ENCODE measurements at regions not wholly inside any gene's neighbourhood (a gene's known extent, or its start where the extent isn't known, plus 50 kb on each side); places are given as distances from the start of the nearest gene placed in this dataset.

DNA sequence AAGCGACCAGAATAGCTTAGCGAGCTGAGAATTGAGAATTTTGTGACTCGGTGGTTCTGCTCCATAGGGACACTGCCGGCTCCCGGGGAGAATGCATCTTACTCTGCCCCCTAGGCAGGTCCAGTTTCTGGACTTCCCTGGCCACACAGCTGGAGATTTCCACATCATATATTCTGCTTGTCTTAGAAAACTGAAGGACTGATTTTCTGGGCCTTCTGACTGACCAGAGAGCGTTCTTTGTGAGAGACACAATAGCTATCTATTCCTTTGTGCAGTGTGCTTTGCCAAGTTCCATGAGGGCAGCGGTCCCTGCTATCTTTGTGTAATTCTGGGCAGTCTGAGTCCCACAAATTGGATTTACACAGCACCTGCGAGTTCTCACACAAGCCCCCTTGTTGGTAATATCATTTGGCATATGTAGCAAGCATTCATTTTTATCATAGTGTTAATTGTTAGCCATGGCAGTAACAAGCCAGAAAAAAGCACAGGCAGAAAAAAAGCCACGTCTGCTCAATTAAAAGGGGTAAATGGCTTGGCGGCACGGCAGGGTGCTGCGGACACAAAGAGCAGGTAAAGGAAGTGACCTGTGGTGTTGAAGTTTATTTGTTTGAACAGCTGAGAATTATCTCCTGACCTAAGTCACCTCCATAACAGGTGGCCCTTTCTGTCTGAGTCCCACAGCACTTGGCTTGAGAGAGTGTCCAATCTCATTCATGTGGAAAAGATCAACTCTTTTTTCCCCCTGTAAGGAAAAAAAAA lies 688.7 kb downstream of the TUSC7 start:
- no peak overlapping the region for H3K27ac ChIP-seq (ENCODE audit: low read length)
- peak overlapping the region; percentile 55; the same call in 1 of the 2 replicates for H3K9ac ChIP-seq (ENCODE audit: low read depth, low read length)
- H3K9me3 ChIP-seq (ENCODE audit: insufficient read depth, low read depth, low read length): no peaks in the 10 kb centered on the region
- H3K27me3 ChIP-seq (ENCODE audit: insufficient read depth, low read length): peaks cover 61% of the 10 kb centered on the region
- H3K4me1 ChIP-seq (ENCODE audit: insufficient read depth, low read length): peaks cover 48% of the 10 kb centered on the region
- peak overlapping the region; percentile 52 for H3K4me3 ChIP-seq (ENCODE audit: low read length)
- H3K36me3 ChIP-seq (ENCODE audit: insufficient read depth, low read depth, low read length): no peaks in the 10 kb centered on the region

GRCh38 chr3:117399311-117400078 lies 689.9 kb downstream of the TUSC7 start:
- Histone ChIP-seq H3K27ac (ENCODE audit: low read length) (no peak overlapping the region), H3K9me3 (ENCODE audit: insufficient read depth, low read depth, low read length) (no peaks in the 10 kb centered on the region), H3K9ac (ENCODE audit: low read depth, low read length) (peak overlapping the region; percentile 26; the same call in 1 of the 2 replicates), H3K36me3 (ENCODE audit: insufficient read depth, low read depth, low read length) (no peaks in the 10 kb centered on the region), H3K4me3 (ENCODE audit: low read length) (peak overlapping the region; percentile 52; the same call in 1 of the 2 replicates), H3K27me3 (ENCODE audit: insufficient read depth, low read length) (peaks cover 61% of the 10 kb centered on the region), H3K4me1 (ENCODE audit: insufficient read depth, low read length) (peaks cover 53% of the 10 kb centered on the region)

DNA sequence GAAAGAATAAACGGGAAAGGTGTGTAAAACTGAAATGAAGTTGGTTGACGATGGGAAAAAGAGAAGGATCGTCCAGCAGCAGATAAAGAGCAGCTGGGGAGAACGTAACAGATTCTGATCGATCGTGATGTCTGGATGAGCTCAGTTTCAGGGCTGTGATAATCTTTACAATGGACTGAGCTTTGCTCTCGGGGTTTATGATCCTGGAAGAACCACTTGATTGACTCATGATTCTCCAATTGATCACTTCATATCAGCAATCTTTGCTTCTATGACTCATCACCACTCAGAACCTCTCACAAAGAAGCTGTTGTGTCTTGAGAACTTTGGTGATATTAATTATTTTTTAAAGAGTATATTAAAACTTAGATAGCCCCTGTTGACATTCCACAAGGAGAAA lies 690.7 kb downstream of the TUSC7 start:
- Histone ChIP-seq H3K4me3 (ENCODE audit: low read length) (peak overlapping the region; percentile 52), H3K27me3 (ENCODE audit: insufficient read depth, low read length) (peaks cover 61% of the 10 kb centered on the region), H3K27ac (ENCODE audit: low read length) (no peak overlapping the region), H3K36me3 (ENCODE audit: insufficient read depth, low read depth, low read length) (no peaks in the 10 kb centered on the region), H3K9ac (ENCODE audit: low read depth, low read length) (peak overlapping the region; percentile 26), H3K9me3 (ENCODE audit: insufficient read depth, low read depth, low read length) (no peaks in the 10 kb centered on the region), H3K4me1 (ENCODE audit: insufficient read depth, low read length) (peaks cover 59% of the 10 kb centered on the region)

DNA sequence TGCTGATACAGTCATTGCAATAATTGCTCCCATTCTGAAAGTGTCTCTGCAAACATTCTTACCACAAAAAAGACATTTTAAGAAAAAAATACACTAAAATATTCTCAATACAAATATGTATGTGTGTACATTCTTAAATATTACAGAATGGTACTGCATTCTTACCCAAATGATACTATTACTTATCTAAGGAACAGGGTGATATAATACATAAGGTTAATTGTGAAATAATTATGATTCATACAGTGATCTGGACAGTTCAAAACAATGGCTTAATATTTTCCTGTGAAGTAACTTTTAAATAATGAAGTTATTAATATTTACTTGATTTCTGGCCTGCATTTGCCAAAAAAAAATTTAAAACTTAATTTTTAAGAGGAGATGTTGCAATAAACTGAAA lies 694.6 kb downstream of the TUSC7 start:
- no peak overlapping the region for H3K4me3 ChIP-seq (ENCODE audit: low read length)
- no peaks in the 10 kb centered on the region for H3K9me3 ChIP-seq (ENCODE audit: insufficient read depth, low read depth, low read length)
- no peak overlapping the region for H3K9ac ChIP-seq (ENCODE audit: low read depth, low read length)
- no peaks in the 10 kb centered on the region for H3K36me3 ChIP-seq (ENCODE audit: insufficient read depth, low read depth, low read length)
- H3K4me1 ChIP-seq (ENCODE audit: insufficient read depth, low read length): peaks cover 49% of the 10 kb centered on the region
- no peak overlapping the region for H3K27ac ChIP-seq (ENCODE audit: low read length)
- peaks cover 28% of the 10 kb centered on the region for H3K27me3 ChIP-seq (ENCODE audit: insufficient read depth, low read length)

DNA sequence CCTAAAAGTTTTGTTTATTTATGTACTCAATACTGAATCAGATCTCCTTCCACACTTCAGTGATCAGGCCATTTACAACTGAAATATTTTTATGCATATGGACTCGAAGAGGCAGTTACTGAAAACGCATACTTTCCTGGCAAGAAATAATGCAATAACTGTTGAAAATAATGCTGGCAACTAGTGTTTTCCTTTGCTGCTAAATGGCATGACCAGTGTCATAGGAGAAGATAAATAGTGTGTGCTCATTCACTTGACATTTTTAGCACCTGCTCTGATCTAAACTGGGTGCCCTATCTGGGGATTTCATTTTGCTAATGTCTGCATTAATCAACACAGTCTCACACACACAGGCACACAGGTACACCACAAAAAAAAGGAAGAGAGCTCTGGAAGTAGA lies 695.2 kb downstream of the TUSC7 start:
- no peaks in the 10 kb centered on the region for H3K9me3 ChIP-seq (ENCODE audit: insufficient read depth, low read depth, low read length)
- peaks cover 45% of the 10 kb centered on the region for H3K4me1 ChIP-seq (ENCODE audit: insufficient read depth, low read length)
- H3K27ac ChIP-seq (ENCODE audit: low read length): no peak overlapping the region
- H3K36me3 ChIP-seq (ENCODE audit: insufficient read depth, low read depth, low read length): no peaks in the 10 kb centered on the region
- peaks cover 26% of the 10 kb centered on the region for H3K27me3 ChIP-seq (ENCODE audit: insufficient read depth, low read length)
- H3K4me3 ChIP-seq (ENCODE audit: low read length): no peak overlapping the region
- no peak overlapping the region for H3K9ac ChIP-seq (ENCODE audit: low read depth, low read length)

DNA sequence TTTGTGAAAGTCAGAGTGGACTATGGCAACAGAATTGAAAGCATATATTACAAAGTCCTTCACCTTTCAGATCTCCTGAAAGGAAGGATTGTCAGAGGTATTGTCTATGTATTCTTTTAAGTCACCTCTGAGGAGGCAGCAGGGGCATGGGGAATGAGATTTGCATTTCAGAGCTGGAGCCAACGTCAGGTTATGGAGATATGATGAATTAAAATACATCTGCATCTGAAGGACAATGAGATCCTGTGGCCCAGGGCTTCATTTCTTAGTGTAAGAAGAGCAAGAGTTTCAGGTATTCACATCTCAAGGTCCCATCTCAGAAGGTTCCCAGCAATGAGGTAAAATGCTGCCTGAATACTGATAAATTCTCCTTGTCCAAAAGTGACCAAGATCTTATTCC lies 695.8 kb downstream of the TUSC7 start:
- H3K27ac ChIP-seq (ENCODE audit: low read length): no peak overlapping the region
- no peaks in the 10 kb centered on the region for H3K36me3 ChIP-seq (ENCODE audit: insufficient read depth, low read depth, low read length)
- H3K4me1 ChIP-seq (ENCODE audit: insufficient read depth, low read length): peaks cover 40% of the 10 kb centered on the region
- 0 out of 2 replicates have a peak overlapping the region, but pooled peaks have one; percentile 3 for H3K4me3 ChIP-seq (ENCODE audit: low read length)
- H3K27me3 ChIP-seq (ENCODE audit: insufficient read depth, low read length): peaks cover 23% of the 10 kb centered on the region
- H3K9ac ChIP-seq (ENCODE audit: low read depth, low read length): no peak overlapping the region
- no peaks in the 10 kb centered on the region for H3K9me3 ChIP-seq (ENCODE audit: insufficient read depth, low read depth, low read length)

GRCh38 chr3:117407317-117407716 lies 697.7 kb downstream of the TUSC7 start:
- peaks cover 24% of the 10 kb centered on the region; the same call in 1 of the 2 replicates for H3K4me1 ChIP-seq (ENCODE audit: insufficient read depth, low read length)
- H3K9me3 ChIP-seq (ENCODE audit: insufficient read depth, low read depth, low read length): no peaks in the 10 kb centered on the region
- H3K27me3 ChIP-seq (ENCODE audit: insufficient read depth, low read length): peaks cover 4% of the 10 kb centered on the region
- no peak overlapping the region for H3K9ac ChIP-seq (ENCODE audit: low read depth, low read length)
- H3K36me3 ChIP-seq (ENCODE audit: insufficient read depth, low read depth, low read length): no peaks in the 10 kb centered on the region
- no peak overlapping the region for H3K27ac ChIP-seq (ENCODE audit: low read length)
- no peak overlapping the region for H3K4me3 ChIP-seq (ENCODE audit: low read length)

DNA sequence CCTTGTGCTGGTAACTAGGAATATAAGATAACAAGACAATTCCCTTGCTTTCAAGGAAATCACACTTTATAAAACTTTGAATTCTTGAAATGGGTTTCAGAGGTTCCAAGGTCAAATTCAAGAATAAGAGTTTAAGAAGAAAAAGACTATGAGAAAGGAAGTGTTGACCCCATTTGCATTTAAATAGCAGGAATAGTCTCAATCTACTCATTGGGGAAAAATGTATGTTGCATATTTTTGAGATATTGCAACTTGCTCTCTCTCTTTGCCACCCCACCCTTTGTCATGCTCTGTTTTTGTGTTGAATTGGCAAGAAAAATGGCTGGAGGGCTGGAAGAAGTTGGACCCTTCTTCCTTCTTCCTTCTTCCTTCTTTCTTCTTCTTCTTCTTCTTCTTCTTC lies 699.2 kb downstream of the TUSC7 start:
- Histone ChIP-seq H3K4me3 (ENCODE audit: low read length) (no peak overlapping the region), H3K36me3 (ENCODE audit: insufficient read depth, low read depth, low read length) (no peaks in the 10 kb centered on the region), H3K27me3 (ENCODE audit: insufficient read depth, low read length) (no peaks in the 10 kb centered on the region), H3K9me3 (ENCODE audit: insufficient read depth, low read depth, low read length) (no peaks in the 10 kb centered on the region), H3K9ac (ENCODE audit: low read depth, low read length) (no peak overlapping the region), H3K27ac (ENCODE audit: low read length) (no peak overlapping the region), H3K4me1 (ENCODE audit: insufficient read depth, low read length) (peaks cover 19% of the 10 kb centered on the region; the same call in 1 of the 2 replicates)

- no peak overlapping the region for H3K9ac ChIP-seq (ENCODE audit: low read depth, low read length)
Observed at GRCh38 chr3:117409256-117409655, 699.7 kb downstream of the TUSC7 start.

GRCh38 chr3:117409701-117410459 lies 700.3 kb downstream of the TUSC7 start:
- Histone ChIP-seq H3K4me3 (ENCODE audit: low read length) (no peak overlapping the region), H3K4me1 (ENCODE audit: insufficient read depth, low read length) (peaks cover 17% of the 10 kb centered on the region; the same call in 1 of the 2 replicates), H3K36me3 (ENCODE audit: insufficient read depth, low read depth, low read length) (no peaks in the 10 kb centered on the region), H3K27ac (ENCODE audit: low read length) (no peak overlapping the region), H3K9ac (ENCODE audit: low read depth, low read length) (no peak overlapping the region), H3K9me3 (ENCODE audit: insufficient read depth, low read depth, low read length) (no peaks in the 10 kb centered on the region), H3K27me3 (ENCODE audit: insufficient read depth, low read length) (no peaks in the 10 kb centered on the region)

More at GRCh38 chr3:117409256-117409655, 699.7 kb downstream of the TUSC7 start:
- Histone ChIP-seq H3K36me3 (ENCODE audit: insufficient read depth, low read depth, low read length) (no peaks in the 10 kb centered on the region), H3K27me3 (ENCODE audit: insufficient read depth, low read length) (no peaks in the 10 kb centered on the region), H3K4me3 (ENCODE audit: low read length) (no peak overlapping the region), H3K9me3 (ENCODE audit: insufficient read depth, low read depth, low read length) (no peaks in the 10 kb centered on the region), H3K4me1 (ENCODE audit: insufficient read depth, low read length) (peaks cover 19% of the 10 kb centered on the region; the same call in 1 of the 2 replicates), H3K27ac (ENCODE audit: low read length) (no peak overlapping the region)

GRCh38 chr3:117411971-117412370 lies 702.4 kb downstream of the TUSC7 start:
- no peak overlapping the region for H3K4me3 ChIP-seq (ENCODE audit: low read length)
- H3K27me3 ChIP-seq (ENCODE audit: insufficient read depth, low read length): no peaks in the 10 kb centered on the region
- no peaks in the 10 kb centered on the region for H3K9me3 ChIP-seq (ENCODE audit: insufficient read depth, low read depth, low read length)
- H3K4me1 ChIP-seq (ENCODE audit: insufficient read depth, low read length): peaks cover 8% of the 10 kb centered on the region; the same call in 1 of the 2 replicates
- H3K9ac ChIP-seq (ENCODE audit: low read depth, low read length): no peak overlapping the region
- no peak overlapping the region for H3K27ac ChIP-seq (ENCODE audit: low read length)
- H3K36me3 ChIP-seq (ENCODE audit: insufficient read depth, low read depth, low read length): no peaks in the 10 kb centered on the region

Data from iPS-20b (cell line).